ENCODE measurements at regions not wholly inside any gene's neighbourhood (a gene's known extent, or its start where the extent isn't known, plus 50 kb on each side); places are given as distances from the start of the nearest gene placed in this dataset.

DNA sequence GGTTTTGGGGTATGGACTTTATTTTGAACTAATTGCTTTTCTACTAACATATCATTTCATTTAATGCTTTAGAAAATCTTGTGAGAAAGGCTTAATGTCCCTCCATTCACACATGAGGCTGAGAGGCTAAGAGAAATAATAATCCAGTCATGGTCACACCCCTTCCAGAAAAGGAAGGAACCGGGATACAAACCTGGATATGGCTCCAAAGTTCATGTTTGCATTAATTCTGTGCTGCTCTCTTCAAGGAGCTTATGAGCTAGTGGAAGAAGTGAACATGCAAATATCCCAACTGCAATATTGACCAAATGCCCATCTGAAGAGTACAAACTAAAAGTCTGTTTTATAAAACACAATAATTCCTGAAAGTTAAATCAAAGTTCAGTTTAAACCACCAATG, 732.1 kb upstream of the RIOK2 start:
- no peak for DNase-seq (ENCODE audit: low spot score)
- H3K4me1 Mint-ChIP-seq: no peaks in the 10 kb centered on the region
- H3K4me3 Mint-ChIP-seq: no peak overlapping the region
- no peaks in the 10 kb centered on the region for H3K9me3 Mint-ChIP-seq
- no peak for TF ChIP-seq ZNF396 (CRISPR knock-in tag; IDR thresholded peaks at IDR 0.05; ENCODE audit: borderline replicate concordance)
- TF ChIP-seq ZBTB43 (CRISPR knock-in tag; IDR thresholded peaks at IDR 0.05): no peak
- no peak for TF ChIP-seq E2F1 (CRISPR knock-in tag; IDR thresholded peaks at IDR 0.05)
- TF ChIP-seq FOXP4 (CRISPR knock-in tag; IDR thresholded peaks at IDR 0.05): no peak
- no peak for TF ChIP-seq ETV6 (CRISPR knock-in tag; IDR thresholded peaks at IDR 0.05)
- TF ChIP-seq CBFB (CRISPR knock-in tag; IDR thresholded peaks at IDR 0.05; ENCODE audit: low read depth): no peak
- no peak for TF ChIP-seq NFE2L1 (CRISPR knock-in tag; IDR thresholded peaks at IDR 0.05)
- no peak for TF ChIP-seq ATF2 (CRISPR knock-in tag; IDR thresholded peaks at IDR 0.05; ENCODE audit: borderline replicate concordance, low read depth)
- no peak for TF ChIP-seq IRF2 (CRISPR knock-in tag; IDR thresholded peaks at IDR 0.05; ENCODE audit: borderline replicate concordance, low read depth)
- TF ChIP-seq MXD4 (CRISPR knock-in tag; IDR thresholded peaks at IDR 0.05; ENCODE audit: borderline replicate concordance): no peak
- TF ChIP-seq RORB (CRISPR knock-in tag; IDR thresholded peaks at IDR 0.05): no peak
- TF ChIP-seq HMGXB4 (CRISPR knock-in tag; IDR thresholded peaks at IDR 0.05): no peak
- TF ChIP-seq ZMAT4 (CRISPR knock-in tag; IDR thresholded peaks at IDR 0.05): no peak
- TF ChIP-seq, protein P1, sequence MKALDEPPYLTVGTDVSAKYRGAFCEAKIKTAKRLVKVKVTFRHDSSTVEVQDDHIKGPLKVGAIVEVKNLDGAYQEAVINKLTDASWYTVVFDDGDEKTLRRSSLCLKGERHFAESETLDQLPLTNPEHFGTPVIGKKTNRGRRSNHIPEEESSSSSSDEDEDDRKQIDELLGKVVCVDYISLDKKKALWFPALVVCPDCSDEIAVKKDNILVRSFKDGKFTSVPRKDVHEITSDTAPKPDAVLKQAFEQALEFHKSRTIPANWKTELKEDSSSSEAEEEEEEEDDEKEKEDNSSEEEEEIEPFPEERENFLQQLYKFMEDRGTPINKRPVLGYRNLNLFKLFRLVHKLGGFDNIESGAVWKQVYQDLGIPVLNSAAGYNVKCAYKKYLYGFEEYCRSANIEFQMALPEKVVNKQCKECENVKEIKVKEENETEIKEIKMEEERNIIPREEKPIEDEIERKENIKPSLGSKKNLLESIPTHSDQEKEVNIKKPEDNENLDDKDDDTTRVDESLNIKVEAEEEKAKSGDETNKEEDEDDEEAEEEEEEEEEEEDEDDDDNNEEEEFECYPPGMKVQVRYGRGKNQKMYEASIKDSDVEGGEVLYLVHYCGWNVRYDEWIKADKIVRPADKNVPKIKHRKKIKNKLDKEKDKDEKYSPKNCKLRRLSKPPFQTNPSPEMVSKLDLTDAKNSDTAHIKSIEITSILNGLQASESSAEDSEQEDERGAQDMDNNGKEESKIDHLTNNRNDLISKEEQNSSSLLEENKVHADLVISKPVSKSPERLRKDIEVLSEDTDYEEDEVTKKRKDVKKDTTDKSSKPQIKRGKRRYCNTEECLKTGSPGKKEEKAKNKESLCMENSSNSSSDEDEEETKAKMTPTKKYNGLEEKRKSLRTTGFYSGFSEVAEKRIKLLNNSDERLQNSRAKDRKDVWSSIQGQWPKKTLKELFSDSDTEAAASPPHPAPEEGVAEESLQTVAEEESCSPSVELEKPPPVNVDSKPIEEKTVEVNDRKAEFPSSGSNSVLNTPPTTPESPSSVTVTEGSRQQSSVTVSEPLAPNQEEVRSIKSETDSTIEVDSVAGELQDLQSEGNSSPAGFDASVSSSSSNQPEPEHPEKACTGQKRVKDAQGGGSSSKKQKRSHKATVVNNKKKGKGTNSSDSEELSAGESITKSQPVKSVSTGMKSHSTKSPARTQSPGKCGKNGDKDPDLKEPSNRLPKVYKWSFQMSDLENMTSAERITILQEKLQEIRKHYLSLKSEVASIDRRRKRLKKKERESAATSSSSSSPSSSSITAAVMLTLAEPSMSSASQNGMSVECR (CRISPR knock-in tag; IDR thresholded peaks at IDR 0.05; ENCODE audit: borderline replicate concordance): no peak
- TF ChIP-seq, protein P2, sequence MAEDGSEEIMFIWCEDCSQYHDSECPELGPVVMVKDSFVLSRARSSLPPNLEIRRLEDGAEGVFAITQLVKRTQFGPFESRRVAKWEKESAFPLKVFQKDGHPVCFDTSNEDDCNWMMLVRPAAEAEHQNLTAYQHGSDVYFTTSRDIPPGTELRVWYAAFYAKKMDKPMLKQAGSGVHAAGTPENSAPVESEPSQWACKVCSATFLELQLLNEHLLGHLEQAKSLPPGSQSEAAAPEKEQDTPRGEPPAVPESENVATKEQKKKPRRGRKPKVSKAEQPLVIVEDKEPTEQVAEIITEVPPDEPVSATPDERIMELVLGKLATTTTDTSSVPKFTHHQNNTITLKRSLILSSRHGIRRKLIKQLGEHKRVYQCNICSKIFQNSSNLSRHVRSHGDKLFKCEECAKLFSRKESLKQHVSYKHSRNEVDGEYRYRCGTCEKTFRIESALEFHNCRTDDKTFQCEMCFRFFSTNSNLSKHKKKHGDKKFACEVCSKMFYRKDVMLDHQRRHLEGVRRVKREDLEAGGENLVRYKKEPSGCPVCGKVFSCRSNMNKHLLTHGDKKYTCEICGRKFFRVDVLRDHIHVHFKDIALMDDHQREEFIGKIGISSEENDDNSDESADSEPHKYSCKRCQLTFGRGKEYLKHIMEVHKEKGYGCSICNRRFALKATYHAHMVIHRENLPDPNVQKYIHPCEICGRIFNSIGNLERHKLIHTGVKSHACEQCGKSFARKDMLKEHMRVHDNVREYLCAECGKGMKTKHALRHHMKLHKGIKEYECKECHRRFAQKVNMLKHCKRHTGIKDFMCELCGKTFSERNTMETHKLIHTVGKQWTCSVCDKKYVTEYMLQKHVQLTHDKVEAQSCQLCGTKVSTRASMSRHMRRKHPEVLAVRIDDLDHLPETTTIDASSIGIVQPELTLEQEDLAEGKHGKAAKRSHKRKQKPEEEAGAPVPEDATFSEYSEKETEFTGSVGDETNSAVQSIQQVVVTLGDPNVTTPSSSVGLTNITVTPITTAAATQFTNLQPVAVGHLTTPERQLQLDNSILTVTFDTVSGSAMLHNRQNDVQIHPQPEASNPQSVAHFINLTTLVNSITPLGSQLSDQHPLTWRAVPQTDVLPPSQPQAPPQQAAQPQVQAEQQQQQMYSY (CRISPR knock-in tag; IDR thresholded peaks at IDR 0.05): no peak
- no peak for TF ChIP-seq FOXJ3 (CRISPR knock-in tag; IDR thresholded peaks at IDR 0.05; ENCODE audit: borderline replicate concordance)
- TF ChIP-seq, protein P3, sequence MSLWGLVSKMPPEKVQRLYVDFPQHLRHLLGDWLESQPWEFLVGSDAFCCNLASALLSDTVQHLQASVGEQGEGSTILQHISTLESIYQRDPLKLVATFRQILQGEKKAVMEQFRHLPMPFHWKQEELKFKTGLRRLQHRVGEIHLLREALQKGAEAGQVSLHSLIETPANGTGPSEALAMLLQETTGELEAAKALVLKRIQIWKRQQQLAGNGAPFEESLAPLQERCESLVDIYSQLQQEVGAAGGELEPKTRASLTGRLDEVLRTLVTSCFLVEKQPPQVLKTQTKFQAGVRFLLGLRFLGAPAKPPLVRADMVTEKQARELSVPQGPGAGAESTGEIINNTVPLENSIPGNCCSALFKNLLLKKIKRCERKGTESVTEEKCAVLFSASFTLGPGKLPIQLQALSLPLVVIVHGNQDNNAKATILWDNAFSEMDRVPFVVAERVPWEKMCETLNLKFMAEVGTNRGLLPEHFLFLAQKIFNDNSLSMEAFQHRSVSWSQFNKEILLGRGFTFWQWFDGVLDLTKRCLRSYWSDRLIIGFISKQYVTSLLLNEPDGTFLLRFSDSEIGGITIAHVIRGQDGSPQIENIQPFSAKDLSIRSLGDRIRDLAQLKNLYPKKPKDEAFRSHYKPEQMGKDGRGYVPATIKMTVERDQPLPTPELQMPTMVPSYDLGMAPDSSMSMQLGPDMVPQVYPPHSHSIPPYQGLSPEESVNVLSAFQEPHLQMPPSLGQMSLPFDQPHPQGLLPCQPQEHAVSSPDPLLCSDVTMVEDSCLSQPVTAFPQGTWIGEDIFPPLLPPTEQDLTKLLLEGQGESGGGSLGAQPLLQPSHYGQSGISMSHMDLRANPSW (CRISPR knock-in tag; conservative IDR thresholded peaks at IDR 0.05; ENCODE audit: low read depth): no peak
- no peaks in the 10 kb centered on the region for H3K36me3 Mint-ChIP-seq
- ChIA-PET POLR2A (no interaction called here), CTCF (no interaction called here)
- no peak for ATAC-seq
- H3K27me3 Mint-ChIP-seq (ENCODE audit: low read depth): no peaks in the 10 kb centered on the region
- no peak overlapping the region for H3K27ac Mint-ChIP-seq

Data from WTC11 (cell line).